Upper lobe of left lung (tissue), 4 donors: ENCODE measurements at regions not wholly inside any gene's neighbourhood (a gene's known extent, or its start where the extent isn't known, plus 50 kb on each side); places are given as distances from the start of the nearest gene placed in this dataset.

Experiments used
- CTCF ChIP-seq, 6 experiments: fragments of 450-650 bp in 4 of 6; fragments of 200-600 bp in 2 of 6; sonication (generic) in 2 of 6; IDR thresholded peaks; one replicate each; pipeline ENCODE4 v1.5.1; 2016 to 2019; ENCODE audit warnings: antibody characterized with exemption in 6 of 6
- EP300 ChIP-seq, 4 donors: sonication (generic); formaldehyde crosslinking; IDR thresholded peaks; one replicate each; pipeline ENCODE4 v1.5.1; 2017; ENCODE audit warnings: antibody characterized with exemption in 4 of 4, control low read depth in 2 of 4
- POLR2A ChIP-seq, 4 donors: fragments of 450-650 bp; IDR thresholded peaks; one replicate each; pipeline ENCODE4 v1.5.1; 2016 to 2017; ENCODE audit warnings: antibody characterized with exemption in 4 of 4, mild to moderate bottlenecking in 2 of 4
- POLR2AphosphoS5 ChIP-seq, 2 donors: sonication (generic); formaldehyde crosslinking; IDR thresholded peaks; one replicate each; pipeline ENCODE4 v1.5.1; 2017; ENCODE audit warnings: antibody characterized with exemption in 2 of 2

GRCh38 chr3:124333931-124334640 lies 342.2 kb upstream of the ROPN1 start:
- TF ChIP-seq CTCF (IDR thresholded peaks at IDR 0.05): no peak
- TF ChIP-seq POLR2AphosphoS5 (IDR thresholded peaks at IDR 0.05): no peak
- no peak for TF ChIP-seq POLR2A (IDR thresholded peaks at IDR 0.05)
- no peak for TF ChIP-seq EP300 (IDR thresholded peaks at IDR 0.05)
